ENCODE measurements at regions not wholly inside any gene's neighbourhood (a gene's known extent, or its start where the extent isn't known, plus 50 kb on each side); places are given as distances from the start of the nearest gene placed in this dataset.

- no peak overlapping the region for H3K4me3 ChIP-seq (ENCODE audit: low read depth, low read length)
- TF ChIP-seq ZNF707 (tag by site-specific recombination; IDR thresholded peaks at IDR 0.05) = no peak
- TF ChIP-seq ZNF580 (tag by site-specific recombination; IDR thresholded peaks at IDR 0.05) = no peak
- no peak for TF ChIP-seq ZBTB17 (tag by site-specific recombination; IDR thresholded peaks at IDR 0.05)
- TF ChIP-seq GLI4 (tag by site-specific recombination; IDR thresholded peaks at IDR 0.05) = no peak
- no peak for TF ChIP-seq ZNF571 (tag by site-specific recombination; IDR thresholded peaks at IDR 0.05)
- TF ChIP-seq RBAK (tag by site-specific recombination; IDR thresholded peaks at IDR 0.05) = no peak
- H3K27ac ChIP-seq (ENCODE audit: extremely low read depth, low read depth, low read length) = no peak overlapping the region
- CTCF ChIA-PET = no interaction called here
- H3K4me1 ChIP-seq (ENCODE audit: control insufficient read depth, insufficient read depth, low read length) = no peaks in the 10 kb centered on the region
- H3K36me3 ChIP-seq (ENCODE audit: control insufficient read depth in 2 of 2, insufficient read depth in 1 of 2, low read length in 2 of 2) = no peaks in the 10 kb centered on the region
- H3K9me3 ChIP-seq (ENCODE audit: control insufficient read depth, insufficient read depth, low read depth, low read length) = no peaks in the 10 kb centered on the region
- POLR2A ChIA-PET = no interaction called here
Measured at GRCh38 chr13:88257706-88258105, 586.5 kb downstream of the SLITRK5 start.

GRCh38 chr13:88263808-88264207 lies 592.6 kb downstream of the SLITRK5 start:
- H3K4me3 ChIP-seq (ENCODE audit: low read depth, low read length) = no peak overlapping the region
- CTCF ChIA-PET = no interaction called here
- H3K36me3 ChIP-seq (ENCODE audit: control insufficient read depth in 2 of 2, insufficient read depth in 1 of 2, low read length in 2 of 2) = no peaks in the 10 kb centered on the region
- no peak overlapping the region for H3K27ac ChIP-seq (ENCODE audit: extremely low read depth, low read depth, low read length)
- no peak for TF ChIP-seq ZNF2 (tag by site-specific recombination; IDR thresholded peaks at IDR 0.05)
- TF ChIP-seq, protein P1, sequence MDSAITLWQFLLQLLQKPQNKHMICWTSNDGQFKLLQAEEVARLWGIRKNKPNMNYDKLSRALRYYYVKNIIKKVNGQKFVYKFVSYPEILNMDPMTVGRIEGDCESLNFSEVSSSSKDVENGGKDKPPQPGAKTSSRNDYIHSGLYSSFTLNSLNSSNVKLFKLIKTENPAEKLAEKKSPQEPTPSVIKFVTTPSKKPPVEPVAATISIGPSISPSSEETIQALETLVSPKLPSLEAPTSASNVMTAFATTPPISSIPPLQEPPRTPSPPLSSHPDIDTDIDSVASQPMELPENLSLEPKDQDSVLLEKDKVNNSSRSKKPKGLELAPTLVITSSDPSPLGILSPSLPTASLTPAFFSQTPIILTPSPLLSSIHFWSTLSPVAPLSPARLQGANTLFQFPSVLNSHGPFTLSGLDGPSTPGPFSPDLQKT (IDR thresholded peaks at IDR 0.05; ENCODE audit: borderline replicate concordance, low read depth, low read length) = no peak
- TF ChIP-seq BCL11B (tag by site-specific recombination; IDR thresholded peaks at IDR 0.05; ENCODE audit: low read depth) = no peak
- no peak for TF ChIP-seq OSR2 (tag by site-specific recombination; IDR thresholded peaks at IDR 0.05)
- no peak for TF ChIP-seq ZNF223 (tag by site-specific recombination; IDR thresholded peaks at IDR 0.05)
- TF ChIP-seq ZNF292 (tag by site-specific recombination; IDR thresholded peaks at IDR 0.05; ENCODE audit: borderline replicate concordance, low read depth) = no peak
- POLR2A ChIA-PET = no interaction called here
- no peaks in the 10 kb centered on the region for H3K4me1 ChIP-seq (ENCODE audit: control insufficient read depth, insufficient read depth, low read length)
- H3K9me3 ChIP-seq (ENCODE audit: control insufficient read depth, insufficient read depth, low read depth, low read length) = no peaks in the 10 kb centered on the region

DNA sequence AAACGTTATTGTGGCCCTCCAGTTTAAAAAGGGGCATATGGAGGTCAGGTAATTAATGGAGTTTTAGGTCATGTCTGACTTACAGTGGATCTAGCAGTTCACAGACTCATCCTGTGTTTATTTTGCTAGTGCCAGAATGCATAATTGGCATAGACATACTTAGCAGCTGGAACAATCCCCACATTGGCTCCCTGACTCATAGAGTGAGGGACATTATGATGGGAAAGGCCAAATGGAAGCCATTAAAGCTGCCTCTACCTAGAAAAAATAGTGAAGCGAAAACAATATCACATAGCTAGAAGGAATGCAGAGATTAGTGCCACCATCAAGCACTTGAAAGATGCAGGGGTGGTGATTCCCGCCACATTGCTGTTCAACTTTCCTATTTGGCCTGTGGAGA lies 610.7 kb downstream of the SLITRK5 start:
- CTCF ChIA-PET = no interaction called here
- TF ChIP-seq ZNF16 (tag by site-specific recombination; IDR thresholded peaks at IDR 0.05; ENCODE audit: low read depth) (no peak), GLI4 (tag by site-specific recombination; IDR thresholded peaks at IDR 0.05) (no peak), ZNF529 (tag by site-specific recombination; IDR thresholded peaks at IDR 0.05; ENCODE audit: insufficient replicate concordance) (no peak), ZEB2 (tag by site-specific recombination; IDR thresholded peaks at IDR 0.05) (no peak), ZBTB48 (tag by site-specific recombination; IDR thresholded peaks at IDR 0.05) (no peak), ZNF366 (tag by site-specific recombination; conservative IDR thresholded peaks at IDR 0.05) (no peak), KLF16 (tag by site-specific recombination; IDR thresholded peaks at IDR 0.05) (no peak), MEIS1 (CRISPR knock-in tag; IDR thresholded peaks at IDR 0.05; ENCODE audit: borderline replicate concordance) (no peak), AEBP2 (tag by site-specific recombination; IDR thresholded peaks at IDR 0.05; ENCODE audit: borderline replicate concordance) (no peak), ZNF621 (tag by site-specific recombination; IDR thresholded peaks at IDR 0.05) (no peak), ZNF544 (tag by site-specific recombination; IDR thresholded peaks at IDR 0.05) (no peak), ZNF658 (tag by site-specific recombination; IDR thresholded peaks at IDR 0.05) (no peak), ZNF626 (tag by site-specific recombination; IDR thresholded peaks at IDR 0.05) (no peak), SP7 (tag by site-specific recombination; IDR thresholded peaks at IDR 0.05) (no peak), ZNF585B (tag by site-specific recombination; IDR thresholded peaks at IDR 0.05) (no peak), ZNF24 (tag by site-specific recombination; IDR thresholded peaks at IDR 0.05) (no peak), SCRT2 (tag by site-specific recombination; IDR thresholded peaks at IDR 0.05) (no peak)
- TF ChIP-seq, protein P2, sequence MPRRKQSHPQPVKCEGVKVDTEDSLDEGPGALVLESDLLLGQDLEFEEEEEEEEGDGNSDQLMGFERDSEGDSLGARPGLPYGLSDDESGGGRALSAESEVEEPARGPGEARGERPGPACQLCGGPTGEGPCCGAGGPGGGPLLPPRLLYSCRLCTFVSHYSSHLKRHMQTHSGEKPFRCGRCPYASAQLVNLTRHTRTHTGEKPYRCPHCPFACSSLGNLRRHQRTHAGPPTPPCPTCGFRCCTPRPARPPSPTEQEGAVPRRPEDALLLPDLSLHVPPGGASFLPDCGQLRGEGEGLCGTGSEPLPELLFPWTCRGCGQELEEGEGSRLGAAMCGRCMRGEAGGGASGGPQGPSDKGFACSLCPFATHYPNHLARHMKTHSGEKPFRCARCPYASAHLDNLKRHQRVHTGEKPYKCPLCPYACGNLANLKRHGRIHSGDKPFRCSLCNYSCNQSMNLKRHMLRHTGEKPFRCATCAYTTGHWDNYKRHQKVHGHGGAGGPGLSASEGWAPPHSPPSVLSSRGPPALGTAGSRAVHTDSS (tag by site-specific recombination; IDR thresholded peaks at IDR 0.05) = no peak
- TF ChIP-seq, protein P3, sequence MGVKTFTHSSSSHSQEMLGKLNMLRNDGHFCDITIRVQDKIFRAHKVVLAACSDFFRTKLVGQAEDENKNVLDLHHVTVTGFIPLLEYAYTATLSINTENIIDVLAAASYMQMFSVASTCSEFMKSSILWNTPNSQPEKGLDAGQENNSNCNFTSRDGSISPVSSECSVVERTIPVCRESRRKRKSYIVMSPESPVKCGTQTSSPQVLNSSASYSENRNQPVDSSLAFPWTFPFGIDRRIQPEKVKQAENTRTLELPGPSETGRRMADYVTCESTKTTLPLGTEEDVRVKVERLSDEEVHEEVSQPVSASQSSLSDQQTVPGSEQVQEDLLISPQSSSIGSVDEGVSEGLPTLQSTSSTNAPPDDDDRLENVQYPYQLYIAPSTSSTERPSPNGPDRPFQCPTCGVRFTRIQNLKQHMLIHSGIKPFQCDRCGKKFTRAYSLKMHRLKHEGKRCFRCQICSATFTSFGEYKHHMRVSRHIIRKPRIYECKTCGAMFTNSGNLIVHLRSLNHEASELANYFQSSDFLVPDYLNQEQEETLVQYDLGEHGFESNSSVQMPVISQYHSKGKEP (tag by site-specific recombination; IDR thresholded peaks at IDR 0.05) = no peak

More for the DNA sequence above, 610.7 kb downstream of the SLITRK5 start:
- Histone ChIP-seq H3K36me3 (ENCODE audit: control insufficient read depth in 2 of 2, insufficient read depth in 1 of 2, low read length in 2 of 2) (no peaks in the 10 kb centered on the region), H3K4me3 (ENCODE audit: low read depth, low read length) (no peak overlapping the region), H3K27ac (ENCODE audit: extremely low read depth, low read depth, low read length) (no peak overlapping the region), H3K9me3 (ENCODE audit: control insufficient read depth, insufficient read depth, low read depth, low read length) (no peaks in the 10 kb centered on the region), H3K4me1 (ENCODE audit: control insufficient read depth, insufficient read depth, low read length) (no peaks in the 10 kb centered on the region)
- POLR2A ChIA-PET = no interaction called here

Measured in HEK293 (cell line).